ENCODE measurements at regions not wholly inside any gene's neighbourhood (a gene's known extent, or its start where the extent isn't known, plus 50 kb on each side); places are given as distances from the start of the nearest gene placed in this dataset.

DNA sequence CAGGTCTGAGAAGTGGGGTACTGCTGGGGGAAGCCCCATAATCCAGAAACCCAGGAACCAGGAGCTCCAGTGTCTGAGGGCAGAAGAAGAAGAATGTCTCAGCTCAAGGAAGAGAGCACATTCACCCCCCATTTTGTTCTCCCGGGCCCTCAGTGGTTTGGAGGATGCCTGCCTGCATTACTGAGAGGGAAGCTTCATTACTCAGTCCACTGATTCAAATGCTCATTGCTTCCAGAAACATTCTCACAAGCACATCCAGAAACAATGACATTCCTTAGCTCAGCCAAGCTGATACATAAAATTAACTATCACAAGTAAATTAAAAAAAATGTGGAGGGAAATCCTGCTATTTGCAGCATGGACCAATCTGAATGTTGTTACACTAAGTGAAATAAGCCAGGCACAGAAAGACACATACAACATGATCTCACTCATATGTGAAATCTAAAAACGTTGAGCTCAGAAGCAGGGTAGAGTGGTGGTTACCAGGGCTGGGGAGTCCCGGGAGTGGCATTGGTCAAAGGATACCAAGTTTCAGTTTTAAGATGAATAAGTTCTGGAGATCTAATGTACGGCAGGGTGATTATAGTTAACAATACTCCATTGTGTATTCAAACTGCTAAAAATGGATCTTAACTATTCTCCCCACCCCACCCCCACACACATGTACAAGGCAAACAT lies 459.3 kb downstream of the GALR1 start:
- TF ChIP-seq POLR2A (IDR thresholded peaks at IDR 0.05; ENCODE audit: extremely low read depth, insufficient read length) (no peak), MYC (IDR thresholded peaks at IDR 0.05; ENCODE audit: low read depth, low read length) (no peak)
- TF ChIP-seq, protein P1, sequence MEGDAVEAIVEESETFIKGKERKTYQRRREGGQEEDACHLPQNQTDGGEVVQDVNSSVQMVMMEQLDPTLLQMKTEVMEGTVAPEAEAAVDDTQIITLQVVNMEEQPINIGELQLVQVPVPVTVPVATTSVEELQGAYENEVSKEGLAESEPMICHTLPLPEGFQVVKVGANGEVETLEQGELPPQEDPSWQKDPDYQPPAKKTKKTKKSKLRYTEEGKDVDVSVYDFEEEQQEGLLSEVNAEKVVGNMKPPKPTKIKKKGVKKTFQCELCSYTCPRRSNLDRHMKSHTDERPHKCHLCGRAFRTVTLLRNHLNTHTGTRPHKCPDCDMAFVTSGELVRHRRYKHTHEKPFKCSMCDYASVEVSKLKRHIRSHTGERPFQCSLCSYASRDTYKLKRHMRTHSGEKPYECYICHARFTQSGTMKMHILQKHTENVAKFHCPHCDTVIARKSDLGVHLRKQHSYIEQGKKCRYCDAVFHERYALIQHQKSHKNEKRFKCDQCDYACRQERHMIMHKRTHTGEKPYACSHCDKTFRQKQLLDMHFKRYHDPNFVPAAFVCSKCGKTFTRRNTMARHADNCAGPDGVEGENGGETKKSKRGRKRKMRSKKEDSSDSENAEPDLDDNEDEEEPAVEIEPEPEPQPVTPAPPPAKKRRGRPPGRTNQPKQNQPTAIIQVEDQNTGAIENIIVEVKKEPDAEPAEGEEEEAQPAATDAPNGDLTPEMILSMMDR (IDR thresholded peaks at IDR 0.05; ENCODE audit: low read depth, low read length): no peak
- TF ChIP-seq, protein P2, sequence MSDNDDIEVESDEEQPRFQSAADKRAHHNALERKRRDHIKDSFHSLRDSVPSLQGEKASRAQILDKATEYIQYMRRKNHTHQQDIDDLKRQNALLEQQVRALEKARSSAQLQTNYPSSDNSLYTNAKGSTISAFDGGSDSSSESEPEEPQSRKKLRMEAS (IDR thresholded peaks at IDR 0.05; ENCODE audit: low read depth, low read length): no peak
